Globus pallidus (tissue), 1 donor: ENCODE measurements at regions not wholly inside any gene's neighbourhood (a gene's known extent, or its start where the extent isn't known, plus 50 kb on each side); places are given as distances from the start of the nearest gene placed in this dataset.

Experiments used
- DNase-seq: peaks from one replicate; pipeline ENCODE4 v3.0.0-alpha.2; 2015; ENCODE audit warnings: low spot score

- no peak for DNase-seq
Observed at GRCh38 chr13:50319635-50320255, 304.5 kb downstream of the KCNRG start.

- no peak for DNase-seq
Observed at GRCh38 chr13:50320271-50320862, 305.1 kb downstream of the KCNRG start.

GRCh38 chr13:50322006-50322405 lies 306.8 kb downstream of the KCNRG start:
- DNase-seq, result no peak

GRCh38 chr13:50323440-50324065 lies 308.3 kb downstream of the KCNRG start:
- no peak for DNase-seq

- DNase-seq, result no peak
Observed at GRCh38 chr13:50326271-50326670, 311.0 kb downstream of the KCNRG start.

GRCh38 chr13:50326811-50327210 lies 311.6 kb downstream of the KCNRG start:
- no peak for DNase-seq

GRCh38 chr13:50334115-50334778 lies 319.0 kb downstream of the KCNRG start:
- DNase-seq, result peak; percentile 33

GRCh38 chr13:50334944-50335343 lies 319.7 kb downstream of the KCNRG start:
- DNase-seq, result no peak

- no peak for DNase-seq
Observed at GRCh38 chr13:50339271-50339670, 324.0 kb downstream of the KCNRG start.

GRCh38 chr13:50340146-50340545 lies 324.9 kb downstream of the KCNRG start:
- no peak for DNase-seq

- DNase-seq, result no peak
Observed at GRCh38 chr13:50340551-50341287, 325.5 kb downstream of the KCNRG start.

- no peak for DNase-seq
Observed at GRCh38 chr13:50341526-50341925, 326.3 kb downstream of the KCNRG start.

GRCh38 chr13:50344717-50345116 lies 329.5 kb downstream of the KCNRG start:
- DNase-seq, result no peak

- no peak for DNase-seq
Observed at GRCh38 chr13:50345804-50346203, 330.6 kb downstream of the KCNRG start.

- DNase-seq, result no peak
Observed at GRCh38 chr13:50348371-50348770, 333.1 kb downstream of the KCNRG start.

GRCh38 chr13:50352720-50353480 lies 337.7 kb downstream of the KCNRG start:
- DNase-seq, result no peak

- DNase-seq, result no peak
Observed at GRCh38 chr13:50353651-50354415, 338.6 kb downstream of the KCNRG start.

GRCh38 chr13:50355797-50356196 lies 340.6 kb downstream of the KCNRG start:
- no peak for DNase-seq

GRCh38 chr13:50357136-50357535 lies 341.9 kb downstream of the KCNRG start:
- no peak for DNase-seq

- peak; percentile 45 for DNase-seq
Observed at GRCh38 chr13:50357586-50358118, 342.4 kb downstream of the KCNRG start.
